ENCODE measurements at regions not wholly inside any gene's neighbourhood (a gene's known extent, or its start where the extent isn't known, plus 50 kb on each side); places are given as distances from the start of the nearest gene placed in this dataset.

DNA sequence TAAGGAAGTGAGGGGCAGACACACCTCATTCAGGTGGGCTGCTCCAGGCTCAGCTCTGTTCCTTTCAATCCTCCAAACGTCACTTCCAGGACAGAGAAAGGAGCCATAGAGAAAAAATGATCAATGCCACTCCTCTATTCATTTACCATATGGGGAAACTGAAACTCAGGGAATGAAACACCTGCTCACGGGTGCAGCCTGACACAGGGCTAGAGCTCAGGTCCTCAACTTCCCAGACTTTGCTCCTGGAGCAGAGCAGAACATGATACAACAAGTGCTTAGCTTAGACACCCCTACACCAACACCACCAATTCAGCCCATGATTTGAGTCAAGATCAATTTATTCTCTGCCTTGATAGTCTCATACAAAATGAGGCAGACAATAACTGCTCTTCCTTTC, 58.5 kb upstream of the LPP start:
- TF ChIP-seq CTCF (IDR thresholded peaks at IDR 0.05) = no peak
- no peak for TF ChIP-seq POLR2A (IDR thresholded peaks at IDR 0.05)
